ENCODE measurements at regions not wholly inside any gene's neighbourhood (a gene's known extent, or its start where the extent isn't known, plus 50 kb on each side); places are given as distances from the start of the nearest gene placed in this dataset.

- DNase-seq: no peak
- H3K36me3 ChIP-seq: no peaks in the 10 kb centered on the region
- intact Hi-C loops (cut with micrococcal nuclease): no loop called here
- H3K9me3 ChIP-seq (replicated peaks): no peaks in the 10 kb centered on the region
- H3K27me3 ChIP-seq (ENCODE audit: low read depth): peaks cover 7% of the 10 kb centered on the region
- H3K27ac ChIP-seq (replicated peaks): no peak overlapping the region
- no peaks in the 10 kb centered on the region for H3K4me1 ChIP-seq
- H3K4me3 ChIP-seq: no peak overlapping the region
- TF ChIP-seq, protein P1, sequence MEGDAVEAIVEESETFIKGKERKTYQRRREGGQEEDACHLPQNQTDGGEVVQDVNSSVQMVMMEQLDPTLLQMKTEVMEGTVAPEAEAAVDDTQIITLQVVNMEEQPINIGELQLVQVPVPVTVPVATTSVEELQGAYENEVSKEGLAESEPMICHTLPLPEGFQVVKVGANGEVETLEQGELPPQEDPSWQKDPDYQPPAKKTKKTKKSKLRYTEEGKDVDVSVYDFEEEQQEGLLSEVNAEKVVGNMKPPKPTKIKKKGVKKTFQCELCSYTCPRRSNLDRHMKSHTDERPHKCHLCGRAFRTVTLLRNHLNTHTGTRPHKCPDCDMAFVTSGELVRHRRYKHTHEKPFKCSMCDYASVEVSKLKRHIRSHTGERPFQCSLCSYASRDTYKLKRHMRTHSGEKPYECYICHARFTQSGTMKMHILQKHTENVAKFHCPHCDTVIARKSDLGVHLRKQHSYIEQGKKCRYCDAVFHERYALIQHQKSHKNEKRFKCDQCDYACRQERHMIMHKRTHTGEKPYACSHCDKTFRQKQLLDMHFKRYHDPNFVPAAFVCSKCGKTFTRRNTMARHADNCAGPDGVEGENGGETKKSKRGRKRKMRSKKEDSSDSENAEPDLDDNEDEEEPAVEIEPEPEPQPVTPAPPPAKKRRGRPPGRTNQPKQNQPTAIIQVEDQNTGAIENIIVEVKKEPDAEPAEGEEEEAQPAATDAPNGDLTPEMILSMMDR (IDR thresholded peaks at IDR 0.05; ENCODE audit: borderline replicate concordance): no peak
Observed at GRCh38 chr7:51518646-51519045, 202.0 kb upstream of the COBL start.

DNA sequence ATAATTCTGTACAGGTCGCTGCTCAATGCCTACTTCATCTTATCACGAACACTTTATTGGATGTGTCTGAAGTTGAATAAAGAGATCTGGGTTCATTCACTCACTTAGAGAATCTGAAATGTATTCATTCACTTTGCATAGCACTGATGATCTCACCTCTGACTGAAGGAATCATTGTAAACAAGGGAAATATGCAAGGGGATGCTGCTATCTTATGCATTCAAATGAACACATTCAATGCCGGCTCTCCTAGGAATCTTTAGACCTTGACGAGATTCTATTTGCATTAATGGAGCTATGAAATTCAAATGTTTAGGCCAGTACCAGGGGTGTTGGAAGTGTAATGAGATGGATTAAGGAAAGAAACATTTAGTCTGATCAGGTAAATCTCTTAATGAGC lies 200.6 kb upstream of the COBL start:
- intact Hi-C loops (cut with micrococcal nuclease): no loop called here
- Histone ChIP-seq H3K4me1 (no peaks in the 10 kb centered on the region), H3K27ac (replicated peaks) (no peak overlapping the region), H3K27me3 (ENCODE audit: low read depth) (no peaks in the 10 kb centered on the region), H3K36me3 (no peaks in the 10 kb centered on the region), H3K9me3 (replicated peaks) (no peaks in the 10 kb centered on the region), H3K4me3 (no peak overlapping the region)
- TF ChIP-seq, protein P1 (IDR thresholded peaks at IDR 0.05; ENCODE audit: borderline replicate concordance): no peak
- no peak for DNase-seq

GRCh38 chr7:51501620-51502019 lies 185.0 kb upstream of the COBL start:
- intact Hi-C loops (cut with micrococcal nuclease): no loop called here
- no peak overlapping the region for H3K4me3 ChIP-seq
- H3K27ac ChIP-seq (replicated peaks): no peak overlapping the region
- TF ChIP-seq, protein P1 (IDR thresholded peaks at IDR 0.05; ENCODE audit: borderline replicate concordance): no peak
- no peaks in the 10 kb centered on the region for H3K36me3 ChIP-seq
- no peak for DNase-seq
- H3K27me3 ChIP-seq (ENCODE audit: low read depth): peaks cover 7% of the 10 kb centered on the region
- H3K9me3 ChIP-seq (replicated peaks): peaks cover 14% of the 10 kb centered on the region
- H3K4me1 ChIP-seq: no peaks in the 10 kb centered on the region

DNA sequence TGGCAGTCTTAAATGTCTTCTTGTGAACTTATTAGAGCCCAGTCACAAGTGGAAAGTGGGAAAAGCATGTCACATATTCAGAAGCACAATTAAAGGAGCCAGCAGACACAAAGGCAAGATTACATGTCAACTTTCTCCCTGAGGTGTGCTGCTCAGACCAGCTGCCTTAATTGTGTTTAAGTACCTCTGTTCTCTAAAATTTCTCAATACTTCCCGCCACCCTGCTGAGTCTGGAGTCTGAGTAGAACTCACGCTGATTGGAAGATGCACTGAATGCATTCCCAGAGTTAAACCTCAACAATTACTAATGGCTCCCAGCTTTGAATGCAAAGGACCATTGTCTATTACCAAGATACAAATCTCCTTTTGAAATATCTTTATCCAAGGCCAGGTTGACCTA lies 166.4 kb upstream of the COBL start:
- Histone ChIP-seq H3K27ac (replicated peaks) (no peak overlapping the region), H3K4me1 (no peaks in the 10 kb centered on the region), H3K9me3 (replicated peaks) (peaks cover 1% of the 10 kb centered on the region), H3K27me3 (ENCODE audit: low read depth) (no peaks in the 10 kb centered on the region), H3K4me3 (no peak overlapping the region), H3K36me3 (no peaks in the 10 kb centered on the region)
- intact Hi-C loops (cut with micrococcal nuclease): no loop called here
- TF ChIP-seq, protein P1 (IDR thresholded peaks at IDR 0.05; ENCODE audit: borderline replicate concordance): no peak
- no peak for DNase-seq

GRCh38 chr7:51481421-51481820 lies 164.8 kb upstream of the COBL start:
- no peak for DNase-seq
- intact Hi-C loops (cut with micrococcal nuclease): no loop called here
- Histone ChIP-seq H3K27me3 (ENCODE audit: low read depth) (no peaks in the 10 kb centered on the region), H3K4me3 (no peak overlapping the region), H3K36me3 (no peaks in the 10 kb centered on the region), H3K4me1 (no peaks in the 10 kb centered on the region), H3K27ac (replicated peaks) (no peak overlapping the region), H3K9me3 (replicated peaks) (peaks cover 4% of the 10 kb centered on the region)
- TF ChIP-seq, protein P1 (IDR thresholded peaks at IDR 0.05; ENCODE audit: borderline replicate concordance): no peak

DNA sequence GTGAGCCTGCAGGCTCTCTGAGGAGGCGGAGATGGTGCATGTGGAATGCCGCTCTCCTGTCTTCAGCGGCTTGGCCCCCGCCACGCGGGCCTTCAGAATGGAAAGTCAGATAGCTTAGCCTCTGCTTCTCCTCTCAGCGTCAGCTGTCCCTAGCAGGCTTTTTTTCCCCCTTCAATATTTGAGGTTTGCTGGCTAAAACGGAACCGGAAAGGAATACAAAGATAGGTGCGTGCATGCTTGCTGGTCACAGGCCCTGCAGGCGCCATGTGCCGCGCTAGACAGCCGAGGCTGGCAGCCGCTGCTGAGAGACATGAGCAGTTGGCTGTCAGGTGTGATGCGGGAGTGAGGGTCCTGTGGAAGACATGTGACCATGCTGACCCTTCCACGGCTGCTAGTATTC lies 161.2 kb upstream of the COBL start:
- no peak for DNase-seq
- Histone ChIP-seq H3K27me3 (ENCODE audit: low read depth) (peaks cover 25% of the 10 kb centered on the region), H3K9me3 (replicated peaks) (peaks cover 4% of the 10 kb centered on the region), H3K36me3 (no peaks in the 10 kb centered on the region), H3K4me3 (no peak overlapping the region), H3K27ac (replicated peaks) (no peak overlapping the region), H3K4me1 (no peaks in the 10 kb centered on the region)
- intact Hi-C loops (cut with micrococcal nuclease): no loop called here
- TF ChIP-seq, protein P1 (IDR thresholded peaks at IDR 0.05; ENCODE audit: borderline replicate concordance): no peak
